ENCODE measurements at regions not wholly inside any gene's neighbourhood (a gene's known extent, or its start where the extent isn't known, plus 50 kb on each side); places are given as distances from the start of the nearest gene placed in this dataset.

GRCh38 chr12:103196467-103196866 lies 239.0 kb downstream of the ASCL1 start:
- TF ChIP-seq SALL2 (CRISPR knock-in tag; IDR thresholded peaks at IDR 0.05) = no peak
- TF ChIP-seq MYPOP (CRISPR knock-in tag; IDR thresholded peaks at IDR 0.05) = no peak
- TF ChIP-seq PRDM15 (CRISPR knock-in tag; IDR thresholded peaks at IDR 0.05) = no peak
- no peak for TF ChIP-seq ZNF746 (CRISPR knock-in tag; IDR thresholded peaks at IDR 0.05)
- no peak for TF ChIP-seq NAIF1 (CRISPR knock-in tag; IDR thresholded peaks at IDR 0.05; ENCODE audit: borderline replicate concordance)
- no peak for TF ChIP-seq IKZF5 (CRISPR knock-in tag; IDR thresholded peaks at IDR 0.05)
- no peak for TF ChIP-seq HDAC2 (CRISPR knock-in tag; IDR thresholded peaks at IDR 0.05)
- no peak for TF ChIP-seq PRPF4 (IDR thresholded peaks at IDR 0.05; ENCODE audit: low read depth, low read length, poor library complexity, severe bottlenecking)
- TF ChIP-seq MYC (CRISPR knock-in tag; IDR thresholded peaks at IDR 0.05; ENCODE audit: borderline replicate concordance) = no peak
